Amniotic stem cell (primary cell): ENCODE measurements at regions not wholly inside any gene's neighbourhood (a gene's known extent, or its start where the extent isn't known, plus 50 kb on each side); places are given as distances from the start of the nearest gene placed in this dataset.
A peak's percentile ranks its signal among the peaks of the same experiment; 100 is the strongest.
"Not testable (repeated sequence)": the region's sequence is repeated elsewhere in the genome, so short reads cannot be mapped to it uniquely, and the experiment has no call there.

ENCODE experiments used
- DNase-seq: peaks from one replicate; lab custom pipeline; 2025; lab: John Stamatoyannopoulos, UW

DNA sequence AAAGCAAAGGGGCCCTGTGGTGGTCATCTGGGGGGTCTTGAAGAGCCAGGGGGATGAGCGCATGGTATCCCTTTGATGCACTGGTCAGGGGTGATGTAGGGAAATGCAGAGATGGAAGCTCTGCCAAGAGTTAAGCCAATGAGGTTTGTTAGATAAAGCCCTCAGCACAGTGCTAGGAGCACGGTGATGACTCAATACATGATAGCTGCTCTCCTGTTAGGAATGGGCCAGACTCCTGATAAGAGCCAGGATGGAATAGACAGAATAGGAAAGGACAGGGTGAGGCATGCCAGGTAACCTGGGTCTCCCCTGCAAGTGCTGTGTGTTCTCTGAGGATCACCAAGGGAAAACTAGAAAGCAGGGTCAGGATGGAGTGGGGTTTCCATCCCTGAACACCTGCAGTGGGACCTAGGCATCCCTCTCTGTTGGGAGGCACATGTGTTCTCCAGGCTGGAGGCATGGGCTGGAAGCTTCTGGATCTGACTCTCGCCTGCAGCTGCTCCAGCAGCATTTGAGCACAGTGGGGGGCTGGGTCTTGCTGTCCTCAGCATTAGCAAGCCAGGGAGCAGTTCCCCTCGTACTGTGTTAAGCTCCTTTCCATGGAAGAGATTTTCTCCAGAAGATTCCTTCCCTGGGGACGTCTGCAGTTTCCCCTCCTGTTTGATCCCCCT, 71.8 kb upstream of the TIAM2 start:
- no peak for DNase-seq

DNA sequence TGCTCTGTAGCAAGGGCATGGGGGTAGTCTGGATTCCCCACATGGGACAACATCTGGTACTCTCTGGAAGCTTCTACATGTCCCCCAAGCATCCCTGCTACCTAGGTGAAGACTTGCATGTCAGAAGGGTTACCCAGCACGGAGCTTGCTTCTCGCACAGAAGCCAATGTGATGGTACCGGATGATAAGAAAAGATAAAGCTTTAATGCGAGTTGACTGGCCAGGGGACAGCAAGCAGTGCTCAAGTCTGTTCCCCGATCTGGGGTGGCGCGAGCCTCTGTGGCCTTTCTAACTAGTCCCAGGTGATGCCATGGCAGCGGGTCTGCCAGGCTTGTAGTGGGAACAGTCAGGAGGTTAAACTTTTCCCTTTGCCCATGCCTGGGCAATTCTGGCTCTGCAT, 70.0 kb upstream of the TIAM2 start:
- no peak for DNase-seq

DNA sequence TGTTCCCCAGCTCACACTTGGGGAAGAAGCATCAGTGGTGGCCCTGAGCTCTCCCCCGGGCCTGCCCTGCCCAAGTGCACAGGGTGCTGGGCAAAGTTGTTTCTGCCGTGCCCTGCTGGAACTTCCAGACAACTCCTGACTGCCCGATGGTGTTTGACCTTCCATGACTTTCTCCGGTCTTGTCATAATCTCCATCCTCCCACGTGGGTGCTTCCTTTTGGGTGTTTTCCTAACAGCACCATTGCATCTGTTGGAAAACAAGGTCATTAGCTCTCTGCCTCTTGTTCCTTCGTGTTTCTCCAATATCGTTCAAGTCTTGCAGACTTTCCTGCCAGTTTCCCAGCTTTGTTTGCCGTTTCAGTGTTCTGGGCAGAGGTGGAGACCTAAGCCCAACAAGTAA, 68.7 kb upstream of the TIAM2 start:
- DNase-seq, result no peak

- DNase-seq, result peak; percentile 71
These were observed 66.7 kb upstream of the TIAM2 start for GRCh38 chr6:154928325-154928922.

DNA sequence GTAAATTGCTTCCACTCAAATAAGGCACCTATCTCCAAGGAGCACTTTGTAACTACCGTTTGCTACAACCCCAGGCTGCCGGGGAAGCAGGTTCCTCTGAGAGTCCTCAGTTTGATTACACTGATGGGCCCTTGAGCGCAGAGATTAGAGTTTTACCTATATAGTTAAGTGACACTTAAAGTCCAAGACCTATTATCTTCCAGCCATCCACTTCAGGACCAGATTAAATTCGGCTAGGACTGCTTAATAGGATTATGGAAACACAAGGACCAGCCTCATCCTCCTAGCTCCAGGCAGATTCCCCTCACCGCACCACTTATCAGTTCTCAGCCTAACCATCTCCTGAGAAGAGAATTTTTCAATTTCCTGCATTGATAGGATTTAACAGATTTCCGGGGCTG, 64.7 kb upstream of the TIAM2 start:
- no peak for DNase-seq

DNA sequence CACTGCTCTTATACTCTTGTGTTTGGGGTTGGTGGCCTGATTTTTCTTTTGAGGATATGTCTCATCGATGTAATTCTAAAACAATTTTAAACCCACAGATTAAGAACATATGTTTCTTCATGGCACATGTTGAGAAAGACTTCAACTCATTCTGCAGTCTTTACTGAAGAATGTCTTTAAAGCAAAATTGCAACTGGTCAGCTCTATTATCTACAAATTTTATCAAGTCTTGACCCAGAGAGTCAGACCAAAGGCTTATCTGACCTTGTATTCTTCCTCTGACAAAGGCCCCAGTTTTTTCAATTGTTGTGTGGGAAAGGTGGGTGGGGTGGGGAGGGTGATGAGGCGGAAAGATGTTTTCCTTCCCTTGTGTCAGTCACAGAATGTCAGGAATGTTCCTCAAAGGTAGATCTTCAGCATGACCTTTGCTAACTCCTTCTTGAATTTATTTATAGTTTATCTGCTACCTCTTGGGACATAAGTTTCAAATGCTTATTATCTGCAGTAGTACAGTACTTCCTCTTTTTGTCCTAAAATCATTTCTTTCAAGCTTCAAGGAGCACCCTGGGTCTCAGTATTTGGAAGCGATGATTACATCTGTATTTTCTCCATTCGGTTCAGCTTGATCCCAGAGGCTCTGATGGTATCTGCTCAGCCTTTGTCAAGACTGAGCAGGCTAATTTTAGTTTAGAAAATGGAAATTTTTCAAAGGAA, 63.2 kb upstream of the TIAM2 start:
- no peak for DNase-seq

GRCh38 chr6:154932515-154933027, 62.5 kb upstream of the TIAM2 start:
- DNase-seq, result no peak

DNA sequence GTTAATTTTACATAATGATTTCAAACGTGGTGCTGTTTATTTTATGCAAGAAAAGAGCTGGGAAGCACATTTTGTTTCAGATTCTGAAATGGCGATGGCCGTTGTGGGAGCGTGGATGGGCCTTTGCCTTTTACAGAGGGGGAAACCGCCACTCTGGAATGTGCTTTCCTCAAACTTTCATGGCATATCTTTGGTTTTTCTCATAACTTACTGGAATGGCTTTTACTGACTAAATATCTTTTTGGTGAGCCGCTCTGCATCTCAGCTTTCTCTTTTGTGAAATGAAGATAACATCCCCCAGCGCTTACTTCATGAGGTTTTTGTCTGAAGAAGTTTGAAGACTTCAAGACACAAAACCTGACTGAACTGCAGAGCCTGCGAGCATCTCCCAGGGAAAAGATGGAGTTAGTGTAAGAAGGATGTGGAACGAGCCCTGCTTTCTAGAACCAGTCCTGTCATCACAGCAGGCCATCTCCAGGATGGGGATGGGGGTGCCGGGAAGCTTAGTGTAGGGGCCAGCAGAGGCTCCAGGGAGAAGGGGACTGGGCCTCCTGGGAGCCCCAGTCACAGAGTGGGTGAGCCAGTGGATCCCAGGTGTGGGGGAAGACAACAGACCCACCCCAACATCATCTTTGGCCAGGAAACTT, 61.8 kb upstream of the TIAM2 start:
- DNase-seq, result no peak

- no peak for DNase-seq
These were observed 57.6 kb upstream of the TIAM2 start for GRCh38 chr6:154937306-154938220.

DNA sequence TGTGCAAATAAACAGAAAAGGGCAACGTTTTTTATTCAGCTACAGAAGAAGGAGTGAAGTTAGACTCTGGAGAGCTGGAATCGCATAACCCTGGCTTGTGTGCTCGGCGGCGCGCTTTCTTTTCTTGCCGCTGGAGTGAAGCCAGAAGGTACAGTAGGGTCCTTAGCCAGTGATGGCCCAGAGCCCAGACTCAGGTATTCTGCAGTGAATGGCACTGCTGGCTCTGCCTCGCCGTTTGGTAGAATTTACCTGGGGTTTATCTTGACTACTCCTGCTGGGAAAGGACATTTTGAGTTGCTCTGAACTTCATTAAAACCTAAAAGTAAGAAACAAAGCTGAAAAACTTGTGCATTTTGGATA, 56.9 kb upstream of the TIAM2 start:
- no peak for DNase-seq

DNA sequence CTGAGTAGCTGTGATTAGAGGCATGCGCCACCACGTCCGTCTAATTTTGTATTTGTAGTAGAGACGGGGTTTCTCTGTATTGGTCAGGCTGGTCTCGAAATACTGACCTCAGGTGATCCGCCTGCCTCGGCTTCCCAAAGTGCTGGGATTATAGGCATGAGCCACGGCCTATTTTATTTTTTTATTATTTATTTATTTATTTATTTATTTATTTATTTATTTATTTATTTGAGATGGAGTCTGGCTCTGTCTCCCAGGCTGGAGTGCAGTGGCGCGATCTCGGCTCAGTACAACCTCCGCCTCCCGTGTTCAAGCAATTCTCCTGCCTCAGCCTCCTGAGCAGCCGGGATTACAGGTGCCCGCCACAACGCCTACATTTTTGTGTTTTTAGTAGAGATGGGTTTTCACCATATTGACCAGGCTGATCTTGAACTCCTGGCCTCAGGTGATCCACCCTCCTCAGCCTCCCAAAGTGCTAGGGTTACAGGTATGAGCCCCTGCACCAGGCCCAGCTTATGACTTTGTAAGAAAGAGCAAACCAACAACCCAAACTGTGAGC, 56.3 kb upstream of the TIAM2 start:
- not testable (repeated sequence) for DNase-seq

DNA sequence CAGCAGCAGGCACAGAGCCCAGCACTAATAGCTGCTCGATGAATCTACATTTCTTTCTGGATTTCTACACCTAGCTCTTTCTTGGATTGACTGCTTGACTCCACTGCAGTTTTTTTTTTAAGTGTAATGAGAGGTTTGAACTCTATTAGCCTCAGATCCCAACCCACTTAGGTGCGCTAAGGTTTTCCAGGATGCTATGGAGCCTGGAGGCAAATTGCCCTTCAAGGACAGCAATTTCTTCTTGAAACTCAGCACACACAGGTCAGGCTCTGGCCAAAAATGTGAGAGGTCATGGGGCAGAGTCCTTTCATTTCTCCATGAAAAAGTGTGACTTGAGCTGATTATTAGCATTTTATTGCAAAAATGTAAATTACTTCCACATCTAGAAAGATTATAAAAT, 52.3 kb upstream of the TIAM2 start:
- DNase-seq, result no peak

DNA sequence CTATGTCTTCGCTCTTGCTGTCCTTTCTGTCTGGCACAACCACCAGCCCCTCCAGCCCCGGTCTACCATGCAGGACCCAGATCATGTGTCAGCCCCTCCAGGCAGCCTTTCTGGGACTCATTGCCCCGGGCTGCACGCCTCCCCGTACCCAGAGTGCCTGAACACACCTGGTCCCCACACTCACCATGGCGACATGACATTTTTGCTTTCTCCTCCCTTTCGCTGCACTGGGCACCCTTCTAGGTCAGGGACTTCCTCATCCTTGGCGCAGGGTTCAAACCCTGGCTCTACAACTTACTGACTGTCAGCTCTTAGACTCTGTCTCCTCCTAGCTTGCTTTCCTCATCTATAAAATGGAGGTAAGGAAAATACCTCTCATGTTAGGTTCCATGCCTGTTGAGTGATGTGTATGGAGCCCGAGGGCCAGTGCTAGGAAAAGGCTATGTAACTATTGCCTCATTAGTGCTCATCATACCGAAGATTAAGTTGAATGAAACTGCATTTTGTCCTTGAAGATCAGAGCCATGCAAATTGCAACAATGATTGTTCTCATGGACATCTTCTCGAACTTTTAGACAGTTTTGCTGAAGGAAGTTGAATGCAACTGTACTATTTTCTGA, 49.7 kb upstream of the TIAM2 start:
- DNase-seq, result no peak
